Gastrocnemius medialis (tissue), 4 donors: ENCODE measurements at regions not wholly inside any gene's neighbourhood (a gene's known extent, or its start where the extent isn't known, plus 50 kb on each side); places are given as distances from the start of the nearest gene placed in this dataset.

Experiments
- POLR2A ChIP-seq, 2 donors: fragments of 450-650 bp; IDR thresholded peaks; one replicate each; pipeline ENCODE4 v1.6.1; 2017; ENCODE audit warnings: antibody characterized with exemption in 2 of 2, mild to moderate bottlenecking in 2 of 2, moderate library complexity in 2 of 2
- TF ChIP-seq, protein P1 (sequence below), 5 experiments: fragments of 450-650 bp in 3 of 5; fragments of 200-600 bp in 2 of 5; sonication (generic) in 2 of 5; IDR thresholded peaks in 4 of 5; conservative IDR thresholded peaks in 1 of 5; 1 replicate in 4 of 5; 2 replicates in 1 of 5; pipeline ENCODE4 v1.5.1; 2016 to 2019; ENCODE audit warnings: antibody characterized with exemption in 5 of 5, mild to moderate bottlenecking in 3 of 5, moderate library complexity in 3 of 5

GRCh38 chrX:20947411-20947912 lies 426.8 kb upstream of the CNKSR2 start:
- no peak for TF ChIP-seq POLR2A (IDR thresholded peaks at IDR 0.05)
- TF ChIP-seq, protein P1, sequence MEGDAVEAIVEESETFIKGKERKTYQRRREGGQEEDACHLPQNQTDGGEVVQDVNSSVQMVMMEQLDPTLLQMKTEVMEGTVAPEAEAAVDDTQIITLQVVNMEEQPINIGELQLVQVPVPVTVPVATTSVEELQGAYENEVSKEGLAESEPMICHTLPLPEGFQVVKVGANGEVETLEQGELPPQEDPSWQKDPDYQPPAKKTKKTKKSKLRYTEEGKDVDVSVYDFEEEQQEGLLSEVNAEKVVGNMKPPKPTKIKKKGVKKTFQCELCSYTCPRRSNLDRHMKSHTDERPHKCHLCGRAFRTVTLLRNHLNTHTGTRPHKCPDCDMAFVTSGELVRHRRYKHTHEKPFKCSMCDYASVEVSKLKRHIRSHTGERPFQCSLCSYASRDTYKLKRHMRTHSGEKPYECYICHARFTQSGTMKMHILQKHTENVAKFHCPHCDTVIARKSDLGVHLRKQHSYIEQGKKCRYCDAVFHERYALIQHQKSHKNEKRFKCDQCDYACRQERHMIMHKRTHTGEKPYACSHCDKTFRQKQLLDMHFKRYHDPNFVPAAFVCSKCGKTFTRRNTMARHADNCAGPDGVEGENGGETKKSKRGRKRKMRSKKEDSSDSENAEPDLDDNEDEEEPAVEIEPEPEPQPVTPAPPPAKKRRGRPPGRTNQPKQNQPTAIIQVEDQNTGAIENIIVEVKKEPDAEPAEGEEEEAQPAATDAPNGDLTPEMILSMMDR (IDR thresholded peaks at IDR 0.05 in 4 of 5, conservative IDR thresholded peaks at IDR 0.05 in 1 of 5), result no peak
